GM12873 (cell line): ENCODE measurements at regions not wholly inside any gene's neighbourhood (a gene's known extent, or its start where the extent isn't known, plus 50 kb on each side); places are given as distances from the start of the nearest gene placed in this dataset.

Experiments used
- TF ChIP-seq, protein P1 (sequence below): IDR thresholded peaks from 2 replicates; pipeline ENCODE4 v1.5.1; 2012; ENCODE audit warnings: low read depth, mild to moderate bottlenecking, moderate library complexity, low read length, control low read depth; ENCODE audit not compliant: insufficient read depth; ENCODE audit errors: missing control alignments

DNA sequence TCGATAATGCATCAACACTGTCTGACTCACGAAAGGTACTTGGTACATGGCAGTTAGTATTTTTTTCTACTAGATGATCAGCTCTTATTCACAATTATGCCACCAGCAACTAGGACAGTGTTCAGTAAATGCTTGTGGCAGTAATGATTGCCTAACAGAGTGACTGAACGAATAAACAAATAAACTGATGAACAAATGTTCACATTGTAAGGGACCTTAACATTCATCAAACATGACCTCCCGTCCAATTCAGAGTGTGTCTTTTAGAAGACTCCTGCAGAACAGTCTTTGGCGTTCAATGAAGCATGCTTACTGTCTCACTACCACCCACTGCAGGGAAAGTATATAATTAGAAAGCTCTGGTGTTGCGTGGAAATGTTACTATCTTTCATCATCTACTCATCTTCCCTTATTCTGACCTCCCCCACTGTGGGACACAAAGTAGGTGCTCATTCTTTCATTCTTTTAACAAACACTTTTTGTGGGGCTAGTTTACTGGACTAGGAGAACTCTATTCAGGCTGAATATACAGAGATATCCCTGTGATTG lies 319.3 kb downstream of the RAB28 start:
- TF ChIP-seq, protein P1, sequence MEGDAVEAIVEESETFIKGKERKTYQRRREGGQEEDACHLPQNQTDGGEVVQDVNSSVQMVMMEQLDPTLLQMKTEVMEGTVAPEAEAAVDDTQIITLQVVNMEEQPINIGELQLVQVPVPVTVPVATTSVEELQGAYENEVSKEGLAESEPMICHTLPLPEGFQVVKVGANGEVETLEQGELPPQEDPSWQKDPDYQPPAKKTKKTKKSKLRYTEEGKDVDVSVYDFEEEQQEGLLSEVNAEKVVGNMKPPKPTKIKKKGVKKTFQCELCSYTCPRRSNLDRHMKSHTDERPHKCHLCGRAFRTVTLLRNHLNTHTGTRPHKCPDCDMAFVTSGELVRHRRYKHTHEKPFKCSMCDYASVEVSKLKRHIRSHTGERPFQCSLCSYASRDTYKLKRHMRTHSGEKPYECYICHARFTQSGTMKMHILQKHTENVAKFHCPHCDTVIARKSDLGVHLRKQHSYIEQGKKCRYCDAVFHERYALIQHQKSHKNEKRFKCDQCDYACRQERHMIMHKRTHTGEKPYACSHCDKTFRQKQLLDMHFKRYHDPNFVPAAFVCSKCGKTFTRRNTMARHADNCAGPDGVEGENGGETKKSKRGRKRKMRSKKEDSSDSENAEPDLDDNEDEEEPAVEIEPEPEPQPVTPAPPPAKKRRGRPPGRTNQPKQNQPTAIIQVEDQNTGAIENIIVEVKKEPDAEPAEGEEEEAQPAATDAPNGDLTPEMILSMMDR: no peak

DNA sequence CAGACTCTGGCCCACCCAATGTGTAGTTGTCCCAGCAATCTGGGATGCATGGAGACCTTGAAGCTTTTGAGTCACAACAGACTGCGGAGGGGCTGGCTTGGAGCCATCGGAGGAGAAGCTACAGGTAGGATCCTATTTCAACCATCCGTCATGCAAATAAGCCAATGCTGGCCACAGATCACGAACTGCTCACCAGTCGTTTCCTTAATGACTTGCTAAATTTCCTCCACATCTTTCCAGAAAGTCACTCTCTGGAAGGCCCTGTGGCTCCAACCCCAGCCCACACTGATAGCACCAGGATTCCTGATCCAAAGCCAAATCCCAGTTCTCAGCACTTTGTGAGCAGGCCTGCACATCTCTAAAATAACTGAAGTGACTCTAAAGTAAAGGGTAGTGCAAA lies 321.3 kb downstream of the RAB28 start:
- TF ChIP-seq, protein P1: no peak

DNA sequence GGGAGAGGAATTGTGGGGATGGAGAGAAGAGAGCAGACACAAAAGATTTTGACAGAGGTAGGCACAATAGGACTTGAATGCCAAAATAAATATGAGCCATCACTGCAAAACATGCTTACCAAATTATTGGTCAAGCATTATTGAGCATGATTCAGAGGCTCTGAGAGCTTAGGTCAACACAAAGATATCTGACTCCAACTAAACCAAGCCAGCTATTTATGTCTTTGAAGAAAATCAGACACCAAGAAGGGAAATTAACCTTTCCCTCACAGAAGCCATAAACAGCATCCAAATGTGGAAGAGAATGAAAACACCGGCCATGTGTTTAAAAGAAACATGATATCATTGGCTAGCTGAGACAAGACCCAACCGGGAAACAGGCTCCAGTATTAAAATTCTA lies 323.2 kb downstream of the RAB28 start:
- TF ChIP-seq, protein P1: no peak

DNA sequence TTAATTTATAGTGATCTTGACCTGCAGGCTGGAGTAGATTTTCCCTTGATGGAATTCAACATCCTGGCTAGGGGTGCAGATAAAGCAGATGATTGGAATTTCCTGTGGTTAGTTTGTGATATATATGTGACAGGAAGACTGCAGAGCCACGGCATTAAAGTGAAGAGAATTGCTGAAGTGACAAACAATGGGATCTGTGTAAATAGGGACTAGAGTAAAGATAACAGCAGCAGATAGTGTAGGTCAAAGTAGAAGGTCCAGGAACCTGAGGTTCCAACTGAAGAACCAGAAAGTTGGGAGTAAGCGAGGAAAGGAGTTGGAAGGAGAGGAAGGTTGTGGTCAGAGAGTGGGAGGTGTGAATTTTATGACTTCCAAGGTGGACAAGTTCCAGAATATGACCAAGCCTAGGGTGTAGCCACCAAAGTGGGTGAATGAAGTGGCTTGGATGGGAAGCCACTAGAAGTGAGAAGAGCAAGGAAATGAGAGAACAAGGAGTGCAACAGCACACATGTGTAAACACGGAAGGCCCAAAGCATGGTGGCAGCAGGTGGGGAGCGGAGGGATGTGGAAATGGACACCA lies 325.0 kb downstream of the RAB28 start:
- TF ChIP-seq, protein P1: no peak

DNA sequence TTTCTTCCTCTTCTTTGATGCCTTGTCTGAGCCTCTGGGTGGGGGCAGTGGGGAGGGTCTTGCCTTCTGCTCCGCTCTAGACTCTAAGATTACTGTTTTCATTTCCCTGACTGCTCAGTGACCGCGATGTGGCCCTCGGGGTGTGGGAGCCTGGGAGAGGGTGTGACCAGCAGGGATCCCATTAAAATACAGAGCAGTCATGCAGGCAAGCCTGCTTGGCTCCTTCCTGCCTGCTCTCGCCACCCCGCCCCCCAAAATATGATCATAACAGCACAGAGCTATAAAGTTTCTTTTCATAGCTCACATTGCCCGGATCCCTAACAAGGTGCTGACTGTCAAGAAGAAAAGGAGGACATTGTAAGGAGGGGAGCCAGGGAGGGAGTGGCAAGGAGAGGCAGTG lies 332.9 kb downstream of the RAB28 start:
- TF ChIP-seq, protein P1: no peak

DNA sequence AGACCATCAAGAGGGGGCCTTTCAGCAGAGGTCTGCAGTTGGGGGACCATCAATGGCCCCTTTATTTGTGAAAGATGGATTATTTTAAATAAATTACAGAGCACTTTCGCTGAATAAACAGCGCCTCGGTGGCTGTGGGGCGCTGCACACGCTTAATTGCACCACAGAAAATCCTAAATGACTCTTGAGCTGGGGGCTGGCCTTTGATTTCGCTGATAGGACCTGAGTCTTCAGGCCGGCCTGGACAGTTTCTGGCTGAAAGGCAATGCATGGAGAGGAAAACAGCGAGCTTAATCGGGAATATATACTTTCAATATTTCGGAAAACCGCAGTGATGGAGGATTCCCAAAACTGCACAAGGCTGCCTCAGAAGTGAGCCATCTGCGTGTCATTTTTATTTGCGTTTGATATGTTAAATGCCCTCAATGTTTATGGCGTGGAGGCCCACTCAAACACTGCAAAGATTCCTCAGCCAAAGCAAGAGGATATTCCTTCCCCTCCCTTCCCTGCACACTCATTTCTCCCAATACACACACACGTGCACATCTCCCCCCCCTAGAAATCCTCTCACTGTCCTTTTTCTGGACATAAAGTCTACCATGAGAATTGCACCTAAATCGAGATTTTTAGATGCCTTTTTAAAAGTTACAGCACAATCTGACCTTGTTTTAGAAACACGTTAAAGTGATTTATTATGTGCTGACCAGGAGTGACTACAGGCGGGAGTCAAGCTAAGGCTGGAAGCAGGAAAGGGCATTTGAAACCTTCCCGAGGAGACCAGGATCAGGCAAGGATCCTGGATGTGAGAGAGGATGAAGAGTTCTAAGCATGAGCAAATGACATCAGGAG lies 340.7 kb downstream of the RAB28 start:
- TF ChIP-seq, protein P1: no peak

DNA sequence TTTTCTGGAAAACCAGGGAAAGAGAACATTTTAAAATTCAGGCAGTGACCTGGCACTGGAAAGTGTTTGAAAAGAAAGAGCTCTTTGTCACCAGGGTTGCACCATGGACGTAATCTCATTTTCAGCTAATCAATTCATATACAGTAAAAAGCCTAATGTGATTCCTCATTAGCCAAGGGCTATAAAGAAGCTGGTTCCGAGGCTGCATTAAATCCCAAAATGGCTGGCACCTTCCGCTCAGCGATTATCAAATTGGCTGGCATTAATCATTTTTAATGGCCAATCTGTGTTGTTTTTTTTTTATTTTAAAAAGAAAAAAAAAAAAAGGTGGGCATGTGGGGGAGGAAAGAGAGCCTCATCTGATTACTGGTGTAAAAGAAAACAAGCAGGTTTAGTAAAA lies 341.4 kb downstream of the RAB28 start:
- TF ChIP-seq, protein P1: no peak
